H9 (cell line): ENCODE measurements at regions not wholly inside any gene's neighbourhood (a gene's known extent, or its start where the extent isn't known, plus 50 kb on each side); places are given as distances from the start of the nearest gene placed in this dataset.
A peak's percentile ranks its signal among the peaks of the same experiment; 100 is the strongest.
"Not testable (repeated sequence)": the region's sequence is repeated elsewhere in the genome, so short reads cannot be mapped to it uniquely, and the experiment has no call there.

Experiments
- DNase-seq: peaks from one replicate; pipeline ENCODE4 v3.0.0-alpha.2; 2017
- H2AFZ ChIP-seq: one replicate; pipeline ENCODE4 v1.6.1; 2013; ENCODE audit warnings: mild to moderate bottlenecking, low read length, control low read depth, moderate library complexity
- H2AK5ac ChIP-seq: 2 replicates; pipeline ENCODE4 v1.6.1; 2013; ENCODE audit warnings: low read length, control low read depth, mixed read lengths; ENCODE audit not compliant: insufficient read length
- H2BK120ac ChIP-seq: one replicate; pipeline ENCODE4 v1.6.1; 2013; ENCODE audit warnings: low read depth, mild to moderate bottlenecking, low read length, control low read depth, inconsistent platforms; ENCODE audit not compliant: poor library complexity, severe bottlenecking
- H2BK12ac ChIP-seq: 2 replicates; pipeline ENCODE4 v1.6.1; 2013; ENCODE audit warnings: low read length, control low read depth, mixed read lengths, low read depth; ENCODE audit not compliant: insufficient read length
- H2BK15ac ChIP-seq: 2 replicates; pipeline ENCODE4 v1.6.1; 2013; ENCODE audit warnings: low read depth, low read length, control low read depth
- H2BK20ac ChIP-seq: one replicate; pipeline ENCODE4 v1.6.1; 2013; ENCODE audit warnings: low read depth, mild to moderate bottlenecking, low read length, control low read depth, inconsistent platforms; ENCODE audit not compliant: poor library complexity, severe bottlenecking
- H2BK5ac ChIP-seq: 2 replicates; pipeline ENCODE4 v1.6.1; 2013; ENCODE audit warnings: low read length, control low read depth, mixed read lengths; ENCODE audit not compliant: insufficient read length
- H3K14ac ChIP-seq: 2 replicates; pipeline ENCODE4 v1.6.1; 2013; ENCODE audit warnings: low read length, control low read depth; ENCODE audit not compliant: insufficient read depth
- H3K18ac ChIP-seq: 2 replicates; pipeline ENCODE4 v1.6.1; 2013; ENCODE audit warnings: low read depth, mild to moderate bottlenecking, mixed read lengths, low read length, control low read depth; ENCODE audit not compliant: insufficient read length
- H3K23ac ChIP-seq: 2 replicates; pipeline ENCODE4 v1.6.1; 2013; ENCODE audit warnings: low read length, control low read depth, mixed read lengths, low read depth; ENCODE audit not compliant: insufficient read length
- H3K23me2 ChIP-seq: 2 replicates; pipeline ENCODE4 v1.6.1; 2013; ENCODE audit warnings: low read depth, mild to moderate bottlenecking, mixed read lengths, low read length, control low read depth; ENCODE audit not compliant: insufficient read length, poor library complexity, severe bottlenecking
- H3K27ac ChIP-seq: 2 replicates; pipeline ENCODE4 v1.5.1; 2013; ENCODE audit warnings: low read length, control low read depth, mixed read lengths, low read depth; ENCODE audit not compliant: insufficient read length
- H3K27me3 ChIP-seq: 2 replicates; pipeline ENCODE4 v1.6.1; 2013; ENCODE audit warnings: low read length, control low read depth, inconsistent platforms; ENCODE audit not compliant: insufficient read depth
- H3K4ac ChIP-seq: 2 replicates; pipeline ENCODE4 v1.6.1; 2013; ENCODE audit warnings: low read depth, mild to moderate bottlenecking, control low read depth, inconsistent platforms, low read length, moderate library complexity
- H3K4me1 ChIP-seq: 2 replicates; pipeline ENCODE4 v1.6.1; 2013; ENCODE audit warnings: low read length, control low read depth, inconsistent platforms; ENCODE audit not compliant: insufficient read depth
- H3K4me2 ChIP-seq: 2 replicates; pipeline ENCODE4 v1.6.1; 2013; ENCODE audit warnings: low read length, control low read depth, mixed read lengths; ENCODE audit not compliant: insufficient read length, insufficient read depth
- H3K56ac ChIP-seq: 2 replicates; pipeline ENCODE4 v1.6.1; 2013; ENCODE audit warnings: low read depth, mild to moderate bottlenecking, mixed read lengths, low read length, control low read depth; ENCODE audit not compliant: insufficient read length
- H3K79me1 ChIP-seq: 2 replicates; pipeline ENCODE4 v1.6.1; 2013; ENCODE audit warnings: low read depth, mild to moderate bottlenecking, moderate library complexity, low read length, control low read depth, inconsistent platforms; ENCODE audit not compliant: insufficient read depth, poor library complexity, severe bottlenecking
- H3K79me2 ChIP-seq: 2 replicates; pipeline ENCODE4 v1.6.1; 2013; ENCODE audit warnings: low read length, control low read depth, inconsistent platforms; ENCODE audit not compliant: insufficient read depth
- H3K9ac ChIP-seq: 2 replicates; pipeline ENCODE4 v1.6.1; 2013; ENCODE audit warnings: low read length, control low read depth, mixed read lengths; ENCODE audit not compliant: insufficient read length; ENCODE audit errors: extremely low read depth
- H3K9me3 ChIP-seq: one replicate; pipeline ENCODE4 v1.6.1; 2013; ENCODE audit warnings: low read depth, low read length, inconsistent platforms; ENCODE audit not compliant: control insufficient read depth
- H3T11ph ChIP-seq: one replicate; pipeline ENCODE4 v1.6.1; 2013; ENCODE audit warnings: mild to moderate bottlenecking, low read length, control low read depth, inconsistent platforms
- H4K20me1 ChIP-seq: one replicate; pipeline ENCODE4 v1.6.1; 2013; ENCODE audit not compliant: control insufficient read depth, insufficient read length, insufficient read depth
- H4K5ac ChIP-seq: 2 replicates; pipeline ENCODE4 v1.6.1; 2013; ENCODE audit warnings: low read depth, mild to moderate bottlenecking, mixed read lengths, low read length, control low read depth; ENCODE audit not compliant: insufficient read length
- H4K8ac ChIP-seq: replicated peaks from 2 replicates; pipeline ENCODE4 v1.6.1; 2013; ENCODE audit warnings: low read length, control low read depth, mixed read lengths, low read depth; ENCODE audit not compliant: insufficient read length
- H4K91ac ChIP-seq: 2 replicates; pipeline ENCODE4 v1.6.1; 2013; ENCODE audit warnings: low read depth, mild to moderate bottlenecking, moderate library complexity, mixed read lengths, low read length, control low read depth; ENCODE audit not compliant: insufficient read length
- H3K27ac Mint-ChIP-seq, 3 experiments: 2 replicates in 2 of 3; 3 replicates in 1 of 3; pipeline ENCODE4 v1.8.0; 2020 to 2021; ENCODE audit warnings: mixed read lengths in 3 of 3, mild to moderate bottlenecking in 1 of 3, moderate library complexity in 1 of 3
- H3K27me3 Mint-ChIP-seq: 2 replicates; pipeline ENCODE4 v1.8.0; 2021; ENCODE audit warnings: low read depth, mild to moderate bottlenecking, moderate library complexity, mixed read lengths
- H3K36me3 Mint-ChIP-seq, 3 experiments: 2 replicates in 2 of 3; 3 replicates in 1 of 3; pipeline ENCODE4 v1.8.0; 2020 to 2021; ENCODE audit warnings: low read depth in 3 of 3, mixed read lengths in 3 of 3; ENCODE audit not compliant: insufficient read depth in 1 of 3
- H3K4me1 Mint-ChIP-seq, 2 experiments: 2 replicates each; pipeline ENCODE4 v1.8.0; 2020; ENCODE audit warnings: mixed read lengths in 2 of 2
- H3K4me3 Mint-ChIP-seq, 2 experiments: 2 replicates in 1 of 2; 3 replicates in 1 of 2; pipeline ENCODE4 v1.8.0; 2020 to 2021; ENCODE audit warnings: mild to moderate bottlenecking in 2 of 2, mixed read lengths in 2 of 2, moderate library complexity in 1 of 2
- H3K9me3 Mint-ChIP-seq, 2 experiments: 2 replicates in 1 of 2; 3 replicates in 1 of 2; pipeline ENCODE4 v1.8.0; 2020; ENCODE audit warnings: mild to moderate bottlenecking in 2 of 2, mixed read lengths in 2 of 2, moderate library complexity in 1 of 2
- CTCF ChIP-seq: fragments of 200-600 bp; sonication (generic); conservative IDR thresholded peaks from 3 replicates; pipeline ENCODE4 v1.8.0; 2021; ENCODE audit warnings: antibody characterized with exemption, mild to moderate bottlenecking
- WGBS: extraction: QIAGEN DNeasy Blood & Tissue Kit; methylation state at CpG from one replicate; pipeline ENCODE4 v1.1.7; 2013; ENCODE audit warnings: missing lambda C conversion rate, low lambda C conversion rate, mixed read lengths; ENCODE audit not compliant: insufficient read length; ENCODE audit errors: extremely low coverage; 5-methylcytosine and 5-hydroxymethylcytosine counted together

- no CpG with 5 or more reads among the region's 4 CpGs for WGBS
- no peak overlapping the region for H3K56ac ChIP-seq
- H2BK12ac ChIP-seq = no peak overlapping the region
- no peaks in the 10 kb centered on the region for H3K4me1 ChIP-seq
- no peak overlapping the region for H2BK5ac ChIP-seq
- H3K23me2 ChIP-seq = no peaks in the 10 kb centered on the region
- H3K79me1 ChIP-seq = no peaks in the 10 kb centered on the region
- no peak overlapping the region for H3K27ac ChIP-seq
- H3K23ac ChIP-seq = no peak overlapping the region
- no peak overlapping the region for H2AK5ac ChIP-seq
- no peaks in the 10 kb centered on the region for H3K27me3 ChIP-seq
- no peak overlapping the region for H3K4me2 ChIP-seq
- H2BK120ac ChIP-seq = no peak overlapping the region
- H3K27me3 Mint-ChIP-seq = peaks cover 2% of the 10 kb centered on the region; the same call in 1 of the 2 replicates
- peak; percentile 54 for TF ChIP-seq CTCF
- H3K9me3 Mint-ChIP-seq = peaks cover under 1% of the 10 kb centered on the region in 2 experiments; a peak in 3 of 5 replicates
- H3K4ac ChIP-seq = no peak overlapping the region
- no peak overlapping the region for H3K18ac ChIP-seq
- no peak overlapping the region for H3T11ph ChIP-seq
- H2BK15ac ChIP-seq = no peak overlapping the region
- H4K5ac ChIP-seq = no peak overlapping the region
- no peak overlapping the region for H3K4me3 Mint-ChIP-seq
- no peak for DNase-seq
- no peak overlapping the region for H3K14ac ChIP-seq
- peaks cover 0 to under 1% (median 0%) of the 10 kb centered on the region in 3 experiments; a peak in 1 of 7 replicates for H3K36me3 Mint-ChIP-seq
- no peaks in the 10 kb centered on the region for H3K79me2 ChIP-seq
- H3K4me1 Mint-ChIP-seq = no peaks in the 10 kb centered on the region
- H4K91ac ChIP-seq = no peak overlapping the region
- no peak overlapping the region for H2BK20ac ChIP-seq
- no peak overlapping the region for H2AFZ ChIP-seq
- no peaks in the 10 kb centered on the region for H4K20me1 ChIP-seq
- no peak overlapping the region for H3K27ac Mint-ChIP-seq
- no peaks in the 10 kb centered on the region for H3K9me3 ChIP-seq
- H3K9ac ChIP-seq = no peak overlapping the region
- no peak overlapping the region for H4K8ac ChIP-seq
These were observed 406.9 kb downstream of the DCDC2C start for GRCh38 chr2:4110273-4110672.

GRCh38 chr2:4115435-4115834 lies 412.1 kb downstream of the DCDC2C start:
- not testable (repeated sequence) for H3K27me3 ChIP-seq, H4K5ac ChIP-seq, H4K91ac ChIP-seq, H2BK20ac ChIP-seq, H3K27me3 Mint-ChIP-seq, H3K27ac Mint-ChIP-seq, H3K18ac ChIP-seq, H4K20me1 ChIP-seq, H3K4me2 ChIP-seq, DNase-seq, H2AK5ac ChIP-seq, H3K79me2 ChIP-seq, H2BK120ac ChIP-seq, H3K9me3 ChIP-seq, H3K27ac ChIP-seq, H3K4me1 ChIP-seq, H3K9ac ChIP-seq, H2BK12ac ChIP-seq, H3K4ac ChIP-seq, H3K56ac ChIP-seq, H3K79me1 ChIP-seq, H3T11ph ChIP-seq, H3K23ac ChIP-seq, H4K8ac ChIP-seq, H3K4me3 Mint-ChIP-seq, H3K14ac ChIP-seq, H2BK5ac ChIP-seq, H3K23me2 ChIP-seq, H2BK15ac ChIP-seq, H2AFZ ChIP-seq, H3K4me1 Mint-ChIP-seq
- peaks cover 0 to 26% (median 12%) of the 10 kb centered on the region in 3 experiments; a peak in 6 of 7 replicates for H3K36me3 Mint-ChIP-seq
- H3K9me3 Mint-ChIP-seq = peaks cover 22 to 27% of the 10 kb centered on the region in 2 experiments
- no CpG with 5 or more reads among the region's 3 CpGs for WGBS
